ENCODE measurements at regions not wholly inside any gene's neighbourhood (a gene's known extent, or its start where the extent isn't known, plus 50 kb on each side); places are given as distances from the start of the nearest gene placed in this dataset.

- TF ChIP-seq POLR2A (IDR thresholded peaks at IDR 0.05) (no peak), CTCF (IDR thresholded peaks at IDR 0.05) (no peak), POLR2AphosphoS5 (IDR thresholded peaks at IDR 0.05; ENCODE audit: insufficient read depth in 1 of 2, low read depth in 1 of 2) (no peak)
Observed at GRCh38 chr21:27206368-27206982, 239.6 kb upstream of the ADAMTS5 start.

Measured in vagina (tissue), 2 donors.